ENCODE measurements at regions not wholly inside any gene's neighbourhood (a gene's known extent, or its start where the extent isn't known, plus 50 kb on each side); places are given as distances from the start of the nearest gene placed in this dataset.

- TF ChIP-seq EP300 (IDR thresholded peaks at IDR 0.05), result no peak
- TF ChIP-seq, protein P1, sequence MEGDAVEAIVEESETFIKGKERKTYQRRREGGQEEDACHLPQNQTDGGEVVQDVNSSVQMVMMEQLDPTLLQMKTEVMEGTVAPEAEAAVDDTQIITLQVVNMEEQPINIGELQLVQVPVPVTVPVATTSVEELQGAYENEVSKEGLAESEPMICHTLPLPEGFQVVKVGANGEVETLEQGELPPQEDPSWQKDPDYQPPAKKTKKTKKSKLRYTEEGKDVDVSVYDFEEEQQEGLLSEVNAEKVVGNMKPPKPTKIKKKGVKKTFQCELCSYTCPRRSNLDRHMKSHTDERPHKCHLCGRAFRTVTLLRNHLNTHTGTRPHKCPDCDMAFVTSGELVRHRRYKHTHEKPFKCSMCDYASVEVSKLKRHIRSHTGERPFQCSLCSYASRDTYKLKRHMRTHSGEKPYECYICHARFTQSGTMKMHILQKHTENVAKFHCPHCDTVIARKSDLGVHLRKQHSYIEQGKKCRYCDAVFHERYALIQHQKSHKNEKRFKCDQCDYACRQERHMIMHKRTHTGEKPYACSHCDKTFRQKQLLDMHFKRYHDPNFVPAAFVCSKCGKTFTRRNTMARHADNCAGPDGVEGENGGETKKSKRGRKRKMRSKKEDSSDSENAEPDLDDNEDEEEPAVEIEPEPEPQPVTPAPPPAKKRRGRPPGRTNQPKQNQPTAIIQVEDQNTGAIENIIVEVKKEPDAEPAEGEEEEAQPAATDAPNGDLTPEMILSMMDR (IDR thresholded peaks at IDR 0.05), result no peak
Measured at GRCh38 chr1:209162651-209163050, 420.9 kb upstream of the CAMK1G start.
